GM12864 (cell line): ENCODE measurements at regions not wholly inside any gene's neighbourhood (a gene's known extent, or its start where the extent isn't known, plus 50 kb on each side); places are given as distances from the start of the nearest gene placed in this dataset.
"Not testable (repeated sequence)": the region's sequence is repeated elsewhere in the genome, so short reads cannot be mapped to it uniquely, and the experiment has no call there.

Experiments
- DNase-seq: peaks from one replicate; pipeline ENCODE4 v3.0.0-alpha.2; 2011; ENCODE audit warnings: low read depth
- H3K4me3 ChIP-seq: 2 replicates; pipeline ENCODE4 v1.5.1; 2011; ENCODE audit warnings: mild to moderate bottlenecking, low read depth, low read length, control low read depth
- TF ChIP-seq, protein P1 (sequence below): IDR thresholded peaks from 2 replicates; pipeline ENCODE4 v1.5.1; 2011; ENCODE audit warnings: low read depth, mild to moderate bottlenecking, moderate library complexity, low read length, control low read depth, inconsistent platforms; ENCODE audit errors: missing control alignments

DNA sequence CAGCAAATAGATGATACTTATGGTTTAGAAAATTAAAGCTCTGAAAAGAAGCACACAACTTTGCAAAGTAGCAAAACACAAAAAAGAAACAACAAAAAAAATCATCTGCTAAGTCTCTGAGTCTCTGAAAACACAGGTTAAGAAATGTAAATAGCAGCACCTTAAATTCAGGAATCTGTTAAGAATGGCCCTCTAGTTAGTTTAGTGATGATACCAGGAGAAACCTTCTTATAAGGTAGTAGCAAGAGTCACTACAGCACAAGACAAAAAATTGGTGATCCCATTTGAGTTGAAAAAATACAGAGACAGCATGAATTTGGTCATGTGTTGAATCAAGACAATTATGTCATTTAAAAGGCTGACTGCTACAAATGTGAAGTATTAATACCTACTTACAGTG lies 308.2 kb upstream of the ADGRL3 start:
- H3K4me3 ChIP-seq = no peak overlapping the region
- no peak for DNase-seq
- TF ChIP-seq, protein P1, sequence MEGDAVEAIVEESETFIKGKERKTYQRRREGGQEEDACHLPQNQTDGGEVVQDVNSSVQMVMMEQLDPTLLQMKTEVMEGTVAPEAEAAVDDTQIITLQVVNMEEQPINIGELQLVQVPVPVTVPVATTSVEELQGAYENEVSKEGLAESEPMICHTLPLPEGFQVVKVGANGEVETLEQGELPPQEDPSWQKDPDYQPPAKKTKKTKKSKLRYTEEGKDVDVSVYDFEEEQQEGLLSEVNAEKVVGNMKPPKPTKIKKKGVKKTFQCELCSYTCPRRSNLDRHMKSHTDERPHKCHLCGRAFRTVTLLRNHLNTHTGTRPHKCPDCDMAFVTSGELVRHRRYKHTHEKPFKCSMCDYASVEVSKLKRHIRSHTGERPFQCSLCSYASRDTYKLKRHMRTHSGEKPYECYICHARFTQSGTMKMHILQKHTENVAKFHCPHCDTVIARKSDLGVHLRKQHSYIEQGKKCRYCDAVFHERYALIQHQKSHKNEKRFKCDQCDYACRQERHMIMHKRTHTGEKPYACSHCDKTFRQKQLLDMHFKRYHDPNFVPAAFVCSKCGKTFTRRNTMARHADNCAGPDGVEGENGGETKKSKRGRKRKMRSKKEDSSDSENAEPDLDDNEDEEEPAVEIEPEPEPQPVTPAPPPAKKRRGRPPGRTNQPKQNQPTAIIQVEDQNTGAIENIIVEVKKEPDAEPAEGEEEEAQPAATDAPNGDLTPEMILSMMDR = no peak

DNA sequence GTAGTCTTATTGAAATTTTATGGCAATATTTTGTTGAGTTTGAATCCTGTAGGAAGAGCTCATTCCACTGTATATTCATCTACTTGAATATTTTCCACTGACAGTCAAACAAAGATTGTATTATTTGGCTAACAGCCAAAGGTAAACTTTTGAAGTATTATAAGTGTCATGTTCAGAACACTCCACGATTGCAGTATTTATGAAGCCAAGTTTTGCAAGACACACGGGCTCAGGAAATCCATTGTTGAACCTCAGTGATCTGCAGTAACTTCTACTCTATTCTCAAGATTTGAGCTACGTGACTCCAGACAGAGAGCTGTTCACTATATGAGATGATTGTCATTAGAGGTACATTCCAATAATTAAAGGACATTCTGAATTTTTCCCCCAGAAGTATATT lies 302.7 kb upstream of the ADGRL3 start:
- no peak overlapping the region for H3K4me3 ChIP-seq
- TF ChIP-seq, protein P1 = no peak
- no peak for DNase-seq

DNA sequence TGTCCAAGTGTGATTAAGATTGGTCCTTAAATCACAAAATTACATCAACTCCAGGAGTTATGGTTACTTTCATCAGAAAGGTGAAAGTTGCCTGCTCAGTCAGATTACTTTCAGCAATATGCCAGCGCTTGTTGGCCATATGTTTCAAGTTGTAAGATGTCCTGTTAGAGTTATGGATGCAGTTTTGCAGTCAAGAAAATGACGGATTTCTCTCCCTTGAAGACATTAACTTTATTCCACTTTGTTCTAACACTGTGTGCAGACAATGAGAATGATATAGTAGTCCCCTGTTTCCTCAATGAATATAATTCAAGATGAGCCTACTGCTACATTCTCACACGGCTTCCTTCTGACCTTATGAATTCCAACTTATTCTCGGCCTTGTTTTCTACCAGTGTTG lies 295.0 kb upstream of the ADGRL3 start:
- no peak overlapping the region for H3K4me3 ChIP-seq
- TF ChIP-seq, protein P1 = no peak
- no peak for DNase-seq

DNA sequence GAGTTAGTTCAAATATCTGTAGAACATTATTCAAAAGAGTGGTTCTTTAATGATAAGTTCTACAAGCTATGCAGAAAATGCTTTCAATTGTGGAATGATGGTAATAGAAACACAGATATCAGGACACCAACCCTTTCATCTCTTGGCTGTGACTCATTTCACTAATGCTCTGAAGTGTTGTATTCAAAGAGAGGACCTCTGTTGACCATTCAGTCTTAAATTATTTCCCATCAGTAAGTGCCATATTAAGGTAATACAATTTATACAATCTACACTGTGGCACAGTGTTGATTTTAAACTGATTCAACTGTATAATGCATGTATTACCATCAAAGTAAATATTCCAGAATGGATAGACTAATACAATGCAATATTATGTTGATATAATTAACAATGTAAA lies 289.0 kb upstream of the ADGRL3 start:
- TF ChIP-seq, protein P1 = no peak

DNA sequence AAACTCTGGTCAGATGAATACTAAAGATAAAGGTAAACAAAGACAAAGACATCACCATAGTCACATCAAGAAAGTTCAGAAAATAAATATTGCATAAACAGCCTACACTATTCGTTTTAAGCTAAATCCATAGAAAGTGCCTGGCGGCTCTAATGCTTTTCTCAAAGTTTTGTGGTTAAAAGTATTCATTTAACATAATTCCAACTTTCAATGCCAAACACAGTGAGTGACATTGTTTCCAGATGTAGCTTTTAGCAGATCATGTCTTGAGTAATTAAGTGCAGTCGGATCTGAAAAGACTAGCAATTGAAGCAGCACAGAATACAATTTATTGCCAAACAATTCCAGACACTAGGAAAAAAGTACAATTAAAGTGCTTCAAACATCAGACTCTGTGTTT lies 287.1 kb upstream of the ADGRL3 start:
- TF ChIP-seq, protein P1 = no peak
- DNase-seq = no peak
- H3K4me3 ChIP-seq = no peak overlapping the region

More for the DNA sequence above, 289.0 kb upstream of the ADGRL3 start:
- no peak overlapping the region for H3K4me3 ChIP-seq
- DNase-seq = no peak

DNA sequence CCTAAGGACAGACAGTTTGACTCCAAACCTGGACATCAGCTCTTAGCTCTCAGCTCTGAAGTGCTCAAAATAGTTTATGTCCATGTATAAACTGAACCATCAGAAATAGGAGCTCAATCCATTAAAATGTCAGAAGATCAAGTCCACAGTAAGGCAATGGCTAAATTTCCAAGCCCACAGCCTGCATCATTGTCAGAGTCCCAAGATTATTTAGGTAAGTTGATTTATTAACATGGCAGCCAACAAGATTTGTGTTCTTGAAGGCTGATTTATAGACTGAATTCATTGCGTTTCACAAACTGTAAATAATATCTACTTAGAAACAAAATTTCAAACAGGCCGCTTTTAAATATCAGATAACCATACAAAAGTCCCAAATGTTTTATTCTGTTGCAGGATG lies 286.5 kb upstream of the ADGRL3 start:
- TF ChIP-seq, protein P1 = no peak
- DNase-seq = no peak
- H3K4me3 ChIP-seq = no peak overlapping the region

DNA sequence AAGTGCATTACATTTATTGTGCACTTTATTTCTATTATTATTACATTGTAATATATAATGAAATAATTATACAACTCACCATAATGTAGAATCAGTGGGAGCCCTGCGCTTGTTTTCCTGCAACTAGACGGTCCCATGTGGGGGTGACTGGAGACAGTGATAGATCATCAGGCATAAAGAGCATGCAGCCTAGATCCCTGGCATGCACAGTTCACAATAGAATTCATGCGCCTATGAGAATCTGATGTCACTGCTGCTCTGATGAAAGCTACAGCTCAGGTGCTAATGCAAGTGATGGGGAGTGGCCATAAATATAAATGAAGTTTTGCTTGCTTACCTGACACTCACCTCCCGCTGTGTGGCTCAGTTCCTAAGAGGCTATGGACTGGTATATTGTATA lies 278.4 kb upstream of the ADGRL3 start:
- H3K4me3 ChIP-seq, DNase-seq: not testable (repeated sequence)

DNA sequence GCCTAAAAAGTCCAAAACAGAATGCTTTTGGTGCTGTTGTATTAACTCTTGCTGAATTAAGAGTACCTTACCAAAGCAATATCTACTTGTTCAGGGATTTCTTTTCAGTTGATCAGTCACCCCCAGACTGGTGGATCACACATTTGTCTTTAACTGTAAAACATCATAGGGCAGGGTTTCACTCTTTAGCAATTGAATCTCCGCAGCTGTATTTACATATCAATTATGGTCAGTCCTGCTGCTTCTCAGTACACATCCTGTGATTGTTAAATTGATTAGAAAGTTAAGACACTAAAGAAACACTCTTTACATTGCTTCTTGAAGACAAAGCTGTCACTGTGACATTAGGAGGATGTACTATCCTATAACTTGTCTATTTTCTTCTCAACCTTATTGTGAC lies 277.1 kb upstream of the ADGRL3 start:
- no peak for DNase-seq
- TF ChIP-seq, protein P1 = no peak
- no peak overlapping the region for H3K4me3 ChIP-seq
